ENCODE measurements at regions not wholly inside any gene's neighbourhood (a gene's known extent, or its start where the extent isn't known, plus 50 kb on each side); places are given as distances from the start of the nearest gene placed in this dataset.
A peak's percentile ranks its signal among the peaks of the same experiment; 100 is the strongest.

- TF ChIP-seq EZH2 (IDR thresholded peaks at IDR 0.05; ENCODE audit: borderline replicate concordance, low read depth, low read length, poor library complexity, severe bottlenecking) (no peak), CTCF (conservative IDR thresholded peaks at IDR 0.05; ENCODE audit: low read depth, low read length) (no peak)
- Histone ChIP-seq H3K27ac (ENCODE audit: low read depth, low read length, poor library complexity, severe bottlenecking) (peak overlapping the region; percentile 73), H3K9me3 (ENCODE audit: low read depth, low read length, poor library complexity, severe bottlenecking) (no peaks in the 10 kb centered on the region), H3K4me3 (ENCODE audit: low read depth, low read length, poor library complexity, severe bottlenecking) (peak overlapping the region; percentile 22), H3K27me3 (replicated peaks; ENCODE audit: insufficient read depth, low read depth, low read length, poor library complexity) (no peaks in the 10 kb centered on the region), H3K36me3 (ENCODE audit: insufficient read depth, low read length, poor library complexity, severe bottlenecking) (no peaks in the 10 kb centered on the region), H3K4me1 (ENCODE audit: insufficient read depth, low read length, poor library complexity, severe bottlenecking) (peaks cover 61% of the 10 kb centered on the region)
- peak; percentile 70 for DNase-seq (ENCODE audit: low spot score)
- BruUV-seq (replicated peaks), result no TSS peak
- intact Hi-C loops (cut with micrococcal nuclease; ENCODE audit: unreplicated experiment), result no loop called here
- POLR2A ChIA-PET (ENCODE audit: low non-redundant PET), result no interaction called here
- CTCF ChIA-PET, result no interaction called here
Observed at GRCh38 chr13:85316506-85317025, 482.7 kb downstream of the SLITRK6 start.

GRCh38 chr13:85314686-85315085 lies 484.5 kb downstream of the SLITRK6 start:
- intact Hi-C loops (cut with micrococcal nuclease; ENCODE audit: unreplicated experiment), result no loop called here
- Histone ChIP-seq H3K27me3 (replicated peaks; ENCODE audit: insufficient read depth, low read depth, low read length, poor library complexity) (no peaks in the 10 kb centered on the region), H3K36me3 (ENCODE audit: insufficient read depth, low read length, poor library complexity, severe bottlenecking) (no peaks in the 10 kb centered on the region), H3K9me3 (ENCODE audit: low read depth, low read length, poor library complexity, severe bottlenecking) (no peaks in the 10 kb centered on the region), H3K4me3 (ENCODE audit: low read depth, low read length, poor library complexity, severe bottlenecking) (no peak overlapping the region), H3K4me1 (ENCODE audit: insufficient read depth, low read length, poor library complexity, severe bottlenecking) (peaks cover 49% of the 10 kb centered on the region), H3K27ac (ENCODE audit: low read depth, low read length, poor library complexity, severe bottlenecking) (no peak overlapping the region)
- ChIA-PET POLR2A (ENCODE audit: low non-redundant PET) (no interaction called here), CTCF (no interaction called here)
- TF ChIP-seq EZH2 (IDR thresholded peaks at IDR 0.05; ENCODE audit: borderline replicate concordance, low read depth, low read length, poor library complexity, severe bottlenecking) (no peak), CTCF (conservative IDR thresholded peaks at IDR 0.05; ENCODE audit: low read depth, low read length) (no peak)
- DNase-seq (ENCODE audit: low spot score), result peak; percentile 52
- BruUV-seq (replicated peaks), result no TSS peak

GRCh38 chr13:85313761-85314503 lies 485.3 kb downstream of the SLITRK6 start:
- Histone ChIP-seq H3K27ac (ENCODE audit: low read depth, low read length, poor library complexity, severe bottlenecking) (no peak overlapping the region), H3K4me1 (ENCODE audit: insufficient read depth, low read length, poor library complexity, severe bottlenecking) (peaks cover 43% of the 10 kb centered on the region), H3K36me3 (ENCODE audit: insufficient read depth, low read length, poor library complexity, severe bottlenecking) (no peaks in the 10 kb centered on the region), H3K9me3 (ENCODE audit: low read depth, low read length, poor library complexity, severe bottlenecking) (no peaks in the 10 kb centered on the region), H3K27me3 (replicated peaks; ENCODE audit: insufficient read depth, low read depth, low read length, poor library complexity) (no peaks in the 10 kb centered on the region), H3K4me3 (ENCODE audit: low read depth, low read length, poor library complexity, severe bottlenecking) (no peak overlapping the region)
- POLR2A ChIA-PET (ENCODE audit: low non-redundant PET), result no interaction called here
- CTCF ChIA-PET, result no interaction called here
- intact Hi-C loops (cut with micrococcal nuclease; ENCODE audit: unreplicated experiment), result no loop called here
- peak; percentile 71 for DNase-seq (ENCODE audit: low spot score)
- TF ChIP-seq CTCF (conservative IDR thresholded peaks at IDR 0.05; ENCODE audit: low read depth, low read length) (no peak), EZH2 (IDR thresholded peaks at IDR 0.05; ENCODE audit: borderline replicate concordance, low read depth, low read length, poor library complexity, severe bottlenecking) (no peak)
- BruUV-seq (replicated peaks), result no TSS peak
